ENCODE measurements at regions not wholly inside any gene's neighbourhood (a gene's known extent, or its start where the extent isn't known, plus 50 kb on each side); places are given as distances from the start of the nearest gene placed in this dataset.

- H3K4me1 Mint-ChIP-seq = no peaks in the 10 kb centered on the region
Observed at GRCh38 chr10:106438386-106438785, 726.1 kb downstream of the SORCS1 start.

GRCh38 chr10:106436123-106436715 is 728.3 kb downstream of the SORCS1 start:
- no peak overlapping the region for H3K27ac Mint-ChIP-seq
- no peaks in the 10 kb centered on the region for H3K27me3 Mint-ChIP-seq
- no peak overlapping the region for H3K4me3 Mint-ChIP-seq
- H3K9me3 Mint-ChIP-seq = peaks cover 2 to 14% (median 5%) of the 10 kb centered on the region in 3 donors
- H3K4me1 Mint-ChIP-seq = no peaks in the 10 kb centered on the region
- no peaks in the 10 kb centered on the region for H3K36me3 Mint-ChIP-seq

More at GRCh38 chr10:106438386-106438785, 726.1 kb downstream of the SORCS1 start:
- H3K27ac Mint-ChIP-seq = no peak overlapping the region
- H3K9me3 Mint-ChIP-seq = peaks cover 2 to 14% (median 5%) of the 10 kb centered on the region in 3 donors
- no peaks in the 10 kb centered on the region for H3K27me3 Mint-ChIP-seq
- H3K36me3 Mint-ChIP-seq = no peaks in the 10 kb centered on the region
- no peak overlapping the region for H3K4me3 Mint-ChIP-seq

- Mint-ChIP-seq H3K27me3 (no peaks in the 10 kb centered on the region), H3K36me3 (no peaks in the 10 kb centered on the region), H3K27ac (no peak overlapping the region), H3K4me1 (no peaks in the 10 kb centered on the region), H3K9me3 (peaks cover 2 to 10% (median 5%) of the 10 kb centered on the region in 3 donors), H3K4me3 (no peak overlapping the region)
Observed at GRCh38 chr10:106435081-106435480, 729.4 kb downstream of the SORCS1 start.

GRCh38 chr10:106424981-106425380 is 739.5 kb downstream of the SORCS1 start:
- Mint-ChIP-seq H3K4me1 (no peaks in the 10 kb centered on the region), H3K36me3 (no peaks in the 10 kb centered on the region), H3K27ac (no peak overlapping the region), H3K4me3 (no peak overlapping the region), H3K9me3 (peaks cover 7 to 8% (median 7%) of the 10 kb centered on the region in 3 donors), H3K27me3 (no peaks in the 10 kb centered on the region)

- peaks cover 7 to 12% (median 8%) of the 10 kb centered on the region in 3 donors for H3K9me3 Mint-ChIP-seq
- no peak overlapping the region for H3K4me3 Mint-ChIP-seq
- H3K4me1 Mint-ChIP-seq = no peaks in the 10 kb centered on the region
- H3K36me3 Mint-ChIP-seq = no peaks in the 10 kb centered on the region
- no peak overlapping the region for H3K27ac Mint-ChIP-seq
- H3K27me3 Mint-ChIP-seq = no peaks in the 10 kb centered on the region
Observed at GRCh38 chr10:106424054-106424453, 740.5 kb downstream of the SORCS1 start.

- no peaks in the 10 kb centered on the region for H3K4me1 Mint-ChIP-seq
- no peak overlapping the region for H3K4me3 Mint-ChIP-seq
- H3K27ac Mint-ChIP-seq = no peak overlapping the region
- no peaks in the 10 kb centered on the region for H3K36me3 Mint-ChIP-seq
- H3K27me3 Mint-ChIP-seq = no peaks in the 10 kb centered on the region
- H3K9me3 Mint-ChIP-seq = peaks cover 0 to 10% (median 0%) of the 10 kb centered on the region in 3 donors
Observed at GRCh38 chr10:106410331-106410730, 754.2 kb downstream of the SORCS1 start.

GRCh38 chr10:106405141-106405540 is 759.4 kb downstream of the SORCS1 start:
- peaks cover 1% of the 10 kb centered on the region for H3K36me3 Mint-ChIP-seq
- no peaks in the 10 kb centered on the region for H3K27me3 Mint-ChIP-seq
- no peak overlapping the region for H3K4me3 Mint-ChIP-seq
- no peaks in the 10 kb centered on the region for H3K4me1 Mint-ChIP-seq
- peaks cover 0 to 2% (median 0%) of the 10 kb centered on the region in 3 donors for H3K9me3 Mint-ChIP-seq
- no peak overlapping the region for H3K27ac Mint-ChIP-seq

GRCh38 chr10:106402458-106402857 is 762.0 kb downstream of the SORCS1 start:
- no peak overlapping the region for H3K4me3 Mint-ChIP-seq
- H3K9me3 Mint-ChIP-seq = peaks cover 0 to 2% (median 0%) of the 10 kb centered on the region in 3 donors
- no peaks in the 10 kb centered on the region for H3K4me1 Mint-ChIP-seq
- peaks cover 1% of the 10 kb centered on the region for H3K36me3 Mint-ChIP-seq
- no peak overlapping the region for H3K27ac Mint-ChIP-seq
- H3K27me3 Mint-ChIP-seq = no peaks in the 10 kb centered on the region

GRCh38 chr10:106401967-106402366 is 762.5 kb downstream of the SORCS1 start:
- Mint-ChIP-seq H3K9me3 (peaks cover 0 to 2% (median 0%) of the 10 kb centered on the region in 3 donors), H3K27ac (no peak overlapping the region), H3K4me3 (no peak overlapping the region), H3K36me3 (peaks cover 1% of the 10 kb centered on the region), H3K4me1 (no peaks in the 10 kb centered on the region), H3K27me3 (no peaks in the 10 kb centered on the region)

- Mint-ChIP-seq H3K4me3 (no peak overlapping the region), H3K9me3 (peaks cover 0 to 4% (median 0%) of the 10 kb centered on the region in 3 donors), H3K36me3 (peaks cover 1% of the 10 kb centered on the region), H3K27me3 (no peaks in the 10 kb centered on the region), H3K27ac (no peak overlapping the region), H3K4me1 (no peaks in the 10 kb centered on the region)
Observed at GRCh38 chr10:106401161-106401560, 763.3 kb downstream of the SORCS1 start.

GRCh38 chr10:106399112-106399511 is 765.4 kb downstream of the SORCS1 start:
- no peaks in the 10 kb centered on the region for H3K4me1 Mint-ChIP-seq
- peaks cover 0 to 7% (median 2%) of the 10 kb centered on the region in 3 donors for H3K9me3 Mint-ChIP-seq
- no peaks in the 10 kb centered on the region for H3K27me3 Mint-ChIP-seq
- H3K4me3 Mint-ChIP-seq = no peak overlapping the region
- H3K36me3 Mint-ChIP-seq = peaks cover 1% of the 10 kb centered on the region
- H3K27ac Mint-ChIP-seq = no peak overlapping the region

GRCh38 chr10:106396192-106396591 is 768.3 kb downstream of the SORCS1 start:
- Mint-ChIP-seq H3K4me3 (no peak overlapping the region), H3K27me3 (no peaks in the 10 kb centered on the region), H3K36me3 (peaks cover 1% of the 10 kb centered on the region), H3K4me1 (no peaks in the 10 kb centered on the region), H3K27ac (no peak overlapping the region), H3K9me3 (peaks cover 0 to 7% (median 7%) of the 10 kb centered on the region in 3 donors)

- Mint-ChIP-seq H3K36me3 (no peaks in the 10 kb centered on the region), H3K27ac (no peak overlapping the region), H3K4me1 (no peaks in the 10 kb centered on the region), H3K9me3 (peaks cover 0 to 7% (median 5%) of the 10 kb centered on the region in 3 donors), H3K27me3 (no peaks in the 10 kb centered on the region), H3K4me3 (no peak overlapping the region)
Observed at GRCh38 chr10:106395041-106395749, 769.3 kb downstream of the SORCS1 start.

- no peaks in the 10 kb centered on the region for H3K27me3 Mint-ChIP-seq
Observed at GRCh38 chr10:106392778-106393177, 771.7 kb downstream of the SORCS1 start.

GRCh38 chr10:106387063-106387462 is 777.4 kb downstream of the SORCS1 start:
- no peaks in the 10 kb centered on the region for H3K27me3 Mint-ChIP-seq
- peaks cover 0 to 2% (median 0%) of the 10 kb centered on the region in 3 donors for H3K9me3 Mint-ChIP-seq
- no peaks in the 10 kb centered on the region for H3K36me3 Mint-ChIP-seq
- H3K4me1 Mint-ChIP-seq = no peaks in the 10 kb centered on the region
- no peak overlapping the region for H3K27ac Mint-ChIP-seq
- H3K4me3 Mint-ChIP-seq = no peak overlapping the region

More at GRCh38 chr10:106392778-106393177, 771.7 kb downstream of the SORCS1 start:
- Mint-ChIP-seq H3K4me1 (no peaks in the 10 kb centered on the region), H3K27ac (no peak overlapping the region), H3K36me3 (no peaks in the 10 kb centered on the region), H3K9me3 (peaks cover 0 to 7% (median 5%) of the 10 kb centered on the region in 3 donors), H3K4me3 (no peak overlapping the region)

- Mint-ChIP-seq H3K4me1 (no peaks in the 10 kb centered on the region), H3K27ac (no peak overlapping the region), H3K27me3 (no peaks in the 10 kb centered on the region), H3K4me3 (no peak overlapping the region), H3K9me3 (peaks cover 0 to 8% (median 6%) of the 10 kb centered on the region in 3 donors), H3K36me3 (no peaks in the 10 kb centered on the region)
Observed at GRCh38 chr10:106384496-106384895, 780.0 kb downstream of the SORCS1 start.
